ENCODE measurements at regions not wholly inside any gene's neighbourhood (a gene's known extent, or its start where the extent isn't known, plus 50 kb on each side); places are given as distances from the start of the nearest gene placed in this dataset.

- H3K4me2 ChIP-seq (ENCODE audit: insufficient read depth, low read length) = no peak overlapping the region
- in situ Hi-C loops (cut with MboI) = loop anchor here (25.0 kb wide), 1 partner anchor 455 kb away; no protein-coding TSS in a partner anchor
- H2AFZ ChIP-seq (ENCODE audit: low read depth, low read length) = no peak overlapping the region
- H3K9me3 ChIP-seq (replicated peaks; ENCODE audit: control insufficient read depth, insufficient read depth, low read depth, low read length) = no peaks in the 10 kb centered on the region
- H3K9ac ChIP-seq (ENCODE audit: insufficient read depth in 1 of 2, low read depth in 2 of 2, low read length in 2 of 2) = no peak overlapping the region
- TF ChIP-seq HNRNPUL1 (IDR thresholded peaks at IDR 0.05; ENCODE audit: low read length) = no peak
- no peak for TF ChIP-seq HOXB6 (CRISPR knock-in tag; IDR thresholded peaks at IDR 0.05; ENCODE audit: borderline replicate concordance)
- TF ChIP-seq ESRRA (IDR thresholded peaks at IDR 0.05; ENCODE audit: borderline replicate concordance, low read depth) = no peak
- TF ChIP-seq KLF16 (IDR thresholded peaks at IDR 0.05) = no peak
- BruUV-seq (replicated peaks) = no TSS peak
- no peaks in the 10 kb centered on the region for H4K20me1 ChIP-seq (replicated peaks; ENCODE audit: control insufficient read depth, insufficient read depth, low read length)
- no peaks in the 10 kb centered on the region for H3K36me3 ChIP-seq (ENCODE audit: control insufficient read depth, insufficient read depth, low read length)
- no peak overlapping the region for H3K27ac ChIP-seq (ENCODE audit: extremely low read depth, low read depth, low read length)
- no peak overlapping the region for H3K4me3 ChIP-seq
- ATAC-seq (no peak), DNase-seq (ENCODE audit: extremely low read depth in 1 of 4, low spot score in 3 of 4) (no peak), FAIRE-seq (no peak)
- no peaks in the 10 kb centered on the region for H3K9me1 ChIP-seq (ENCODE audit: control insufficient read depth, insufficient read depth, low read length)
- CTCF ChIA-PET (ENCODE audit: low intra/inter-chr PET ratio) = no interaction called here
- H3K4me1 ChIP-seq (replicated peaks in 1 of 2; ENCODE audit: control insufficient read depth in 2 of 2, insufficient read depth in 2 of 2, low read length in 2 of 2) = no peaks in the 10 kb centered on the region
- POLR2A ChIA-PET = no interaction called here
- intact Hi-C loops (cut with micrococcal nuclease) = no loop called here
- WGBS (ENCODE audit: insufficient coverage, low coverage, missing lambda C conversion rate) = 0% methylated on average over 5 of the region's 5 CpGs
- no peaks in the 10 kb centered on the region for H3K27me3 ChIP-seq (ENCODE audit: control insufficient read depth in 2 of 2, insufficient read depth in 2 of 2, low read length in 2 of 2)
- H3K79me2 ChIP-seq (ENCODE audit: control insufficient read depth, insufficient read depth, low read length) = no peaks in the 10 kb centered on the region
These were observed 248.8 kb downstream of the SHOX2 start for GRCh38 chr3:157857440-157857839.

DNA sequence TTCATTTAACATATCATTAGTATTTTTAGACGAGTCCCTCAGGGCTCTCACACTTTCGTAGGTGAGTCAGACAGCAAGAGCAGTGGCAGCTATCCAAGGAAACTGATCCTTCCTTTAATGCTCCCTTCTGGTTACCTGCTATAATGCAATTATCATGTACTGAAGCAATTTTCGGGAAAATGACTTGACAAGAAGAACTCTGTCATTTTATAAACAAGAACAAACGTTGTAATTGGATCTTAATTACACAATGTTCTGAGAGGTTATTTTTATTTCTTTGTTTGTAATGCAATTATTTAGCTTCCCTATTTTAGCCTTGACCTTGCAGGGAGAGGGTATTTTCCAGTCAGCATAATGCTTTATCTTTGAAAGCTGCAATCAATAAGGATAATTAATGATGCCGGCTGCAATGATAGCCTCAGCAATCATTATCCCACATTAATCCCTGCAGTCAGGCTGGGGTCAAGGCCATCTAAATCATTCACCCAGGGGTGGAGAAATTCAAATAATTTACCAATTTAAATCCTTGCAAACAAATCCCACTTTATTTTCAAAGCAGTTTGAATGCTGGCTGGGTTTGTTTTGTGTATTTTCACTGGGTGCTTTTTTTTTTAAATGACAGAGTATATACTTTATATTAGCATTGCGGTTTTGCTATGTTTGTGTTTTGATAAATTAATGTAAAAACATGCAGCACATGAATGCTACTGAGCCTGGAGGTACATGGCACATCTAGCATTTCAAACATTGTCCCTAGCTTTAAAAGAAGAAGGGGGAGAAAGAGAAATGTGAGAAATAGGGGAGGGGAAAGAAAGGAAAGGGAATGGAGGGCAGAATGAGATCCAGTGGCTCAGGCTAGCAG, 249.9 kb downstream of the SHOX2 start:
- no peaks in the 10 kb centered on the region for H3K36me3 ChIP-seq (ENCODE audit: control insufficient read depth, insufficient read depth, low read length)
- no peak for FAIRE-seq
- no peak overlapping the region for H3K9ac ChIP-seq (ENCODE audit: insufficient read depth in 1 of 2, low read depth in 2 of 2, low read length in 2 of 2)
- no peak overlapping the region for H3K4me2 ChIP-seq (ENCODE audit: insufficient read depth, low read length)
- no peak for DNase-seq (ENCODE audit: extremely low read depth in 1 of 4, low spot score in 3 of 4)
- in situ Hi-C loops (cut with MboI) (loop anchor here (25.0 kb wide), 1 partner anchor 456 kb away; no protein-coding TSS in a partner anchor), intact Hi-C loops (cut with micrococcal nuclease) (no loop called here)
- H3K9me1 ChIP-seq (ENCODE audit: control insufficient read depth, insufficient read depth, low read length) = no peaks in the 10 kb centered on the region
- H3K9me3 ChIP-seq (replicated peaks; ENCODE audit: control insufficient read depth, insufficient read depth, low read depth, low read length) = no peaks in the 10 kb centered on the region
- 2% methylated on average over 6 of the region's 6 CpGs for WGBS (ENCODE audit: insufficient coverage, low coverage, missing lambda C conversion rate)
- H3K4me3 ChIP-seq = no peak overlapping the region
- H4K20me1 ChIP-seq (replicated peaks; ENCODE audit: control insufficient read depth, insufficient read depth, low read length) = no peaks in the 10 kb centered on the region
- no peak overlapping the region for H3K27ac ChIP-seq (ENCODE audit: extremely low read depth, low read depth, low read length)
- no peaks in the 10 kb centered on the region for H3K4me1 ChIP-seq (replicated peaks in 1 of 2; ENCODE audit: control insufficient read depth in 2 of 2, insufficient read depth in 2 of 2, low read length in 2 of 2)
- ChIA-PET CTCF (ENCODE audit: low intra/inter-chr PET ratio) (no interaction called here), POLR2A (no interaction called here)
- no peaks in the 10 kb centered on the region for H3K79me2 ChIP-seq (ENCODE audit: control insufficient read depth, insufficient read depth, low read length)
- no peak for ATAC-seq
- no peaks in the 10 kb centered on the region for H3K27me3 ChIP-seq (ENCODE audit: control insufficient read depth in 2 of 2, insufficient read depth in 2 of 2, low read length in 2 of 2)
- H2AFZ ChIP-seq (ENCODE audit: low read depth, low read length) = no peak overlapping the region
- BruUV-seq (replicated peaks) = no TSS peak
- TF ChIP-seq POLR2G (IDR thresholded peaks at IDR 0.05; ENCODE audit: low read depth, low read length) (no peak), ZNF644 (tag; IDR thresholded peaks at IDR 0.05; ENCODE audit: low read depth) (no peak), KAT2B (IDR thresholded peaks at IDR 0.05; ENCODE audit: low read depth, low read length) (no peak), ELF2 (CRISPR knock-in tag; IDR thresholded peaks at IDR 0.05) (no peak)
- TF ChIP-seq, protein P1, sequence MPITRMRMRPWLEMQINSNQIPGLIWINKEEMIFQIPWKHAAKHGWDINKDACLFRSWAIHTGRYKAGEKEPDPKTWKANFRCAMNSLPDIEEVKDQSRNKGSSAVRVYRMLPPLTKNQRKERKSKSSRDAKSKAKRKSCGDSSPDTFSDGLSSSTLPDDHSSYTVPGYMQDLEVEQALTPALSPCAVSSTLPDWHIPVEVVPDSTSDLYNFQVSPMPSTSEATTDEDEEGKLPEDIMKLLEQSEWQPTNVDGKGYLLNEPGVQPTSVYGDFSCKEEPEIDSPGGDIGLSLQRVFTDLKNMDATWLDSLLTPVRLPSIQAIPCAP (CRISPR knock-in tag; IDR thresholded peaks at IDR 0.05; ENCODE audit: borderline replicate concordance) = no peak
